GM12878 (cell line): ENCODE measurements at regions not wholly inside any gene's neighbourhood (a gene's known extent, or its start where the extent isn't known, plus 50 kb on each side); places are given as distances from the start of the nearest gene placed in this dataset.

Experiments
- ATAC-seq: fragments of 200-7000 bp; cut with Tn5 transposase; 3 replicates; pipeline ENCODE4 v1.9.1; 2020; ENCODE audit warnings: mild to moderate bottlenecking, moderate library complexity
- BruUV-seq: library from RNA; stranded (reverse); fragments of 400-500 nt; replicated peaks from 2 replicates; lab custom pipeline; 2021; lab: Mats Ljungman, UMichigan
- CTCF ChIA-PET: fragments of 300-600 bp; sonication (Branson Sonifier 250); formaldehyde crosslinking; extraction: SDS; loops from one replicate; lab custom pipeline; 2021; ENCODE audit warnings: inconsistent platforms; lab: Yijun Ruan, JAX
- POLR2A ChIA-PET: fragments of 350-600 bp; formaldehyde crosslinking; extraction: SDS; loops from one replicate; lab custom pipeline; 2021; ENCODE audit warnings: inconsistent platforms; lab: Charles Lee
- RAD21 ChIA-PET: fragments of 300-600 bp; sonication (Branson Sonifier 250); formaldehyde crosslinking; loops from one replicate; lab custom pipeline; 2023; ENCODE audit warnings: antibody characterized with exemption; ENCODE audit not compliant: unreplicated experiment; lab: Charles Lee
- SMC1A ChIA-PET: fragments of 300-600 bp; sonication (Branson Sonifier 250); formaldehyde crosslinking; loops from one replicate; lab custom pipeline; 2023; ENCODE audit not compliant: unreplicated experiment, uncharacterized antibody; lab: Charles Lee
- DNase-seq: peaks from one replicate; pipeline ENCODE4 v3.0.0-alpha.2; 2011; ENCODE audit warnings: low read depth, low spot score
- FAIRE-seq: peaks from 3 replicates; lab custom pipeline; 2011; peaks lifted over from hg19 to GRCh38; lab: Jason Lieb, UNC
- H2AFZ ChIP-seq: 2 replicates; pipeline ENCODE4 v1.6.0; 2011; ENCODE audit warnings: low read depth, low read length, control low read depth; ENCODE audit not compliant: control insufficient read depth
- H3K27ac ChIP-seq: 2 replicates; pipeline ENCODE4 v1.5.1; 2011; ENCODE audit warnings: control low read depth; ENCODE audit not compliant: control insufficient read depth, insufficient read depth
- H3K27me3 ChIP-seq, 2 experiments: replicated peaks in 1 of 2; 2 replicates each; pipeline versions ENCODE4 v1.6.0 to v1.6.1; 2011; ENCODE audit warnings: low read length in 1 of 2; ENCODE audit not compliant: control insufficient read depth in 2 of 2, insufficient read depth in 2 of 2
- H3K36me3 ChIP-seq, 2 experiments: 2 replicates each; pipeline ENCODE4 v1.5.1; 2011; ENCODE audit warnings: low read length in 1 of 2; ENCODE audit not compliant: control insufficient read depth in 2 of 2, insufficient read depth in 2 of 2
- H3K4me1 ChIP-seq: 2 replicates; pipeline ENCODE4 v1.6.1; 2011; ENCODE audit warnings: mild to moderate bottlenecking, low read length, moderate library complexity, mixed read lengths; ENCODE audit not compliant: control insufficient read depth, insufficient read depth
- H3K4me2 ChIP-seq: 2 replicates; pipeline ENCODE4 v1.6.0; 2011; ENCODE audit warnings: control low read depth; ENCODE audit not compliant: control insufficient read depth, insufficient read depth
- H3K4me3 ChIP-seq: fragments of 200-600 bp; sonication (generic); 2 replicates; pipeline ENCODE4 v1.5.1; 2016
- H3K79me2 ChIP-seq: 2 replicates; pipeline ENCODE4 v1.6.0; 2011; ENCODE audit warnings: low read length; ENCODE audit not compliant: control insufficient read depth, insufficient read depth
- H3K9ac ChIP-seq: 2 replicates; pipeline ENCODE4 v1.8.0; 2011; ENCODE audit warnings: low read length, control low read depth, mixed read lengths; ENCODE audit not compliant: control insufficient read depth, insufficient read depth
- H3K9me3 ChIP-seq: replicated peaks from 3 replicates; pipeline ENCODE4 v1.5.1; 2011; ENCODE audit warnings: mild to moderate bottlenecking, low read length; ENCODE audit not compliant: control insufficient read depth, insufficient read depth
- H4K20me1 ChIP-seq: 2 replicates; pipeline ENCODE4 v1.6.0; 2011; ENCODE audit not compliant: control insufficient read depth, insufficient read depth
- CHD4 ChIP-seq: fragments of 200-600 bp; sonication (generic); IDR thresholded peaks from 2 replicates; pipeline ENCODE4 v1.6.1; 2016; ENCODE audit warnings: mild to moderate bottlenecking
- CREM ChIP-seq: IDR thresholded peaks from 2 replicates; pipeline ENCODE4 v1.6.1; 2014; ENCODE audit warnings: antibody characterized with exemption, low read depth
- CUX1 ChIP-seq: IDR thresholded peaks from 2 replicates; pipeline ENCODE4 v1.6.1; 2012; ENCODE audit warnings: improper control_type of control experiment, low read depth, low read length; ENCODE audit not compliant: insufficient replicate concordance
- EZH2 ChIP-seq: IDR thresholded peaks from 2 replicates; pipeline ENCODE4 v1.6.1; 2012; ENCODE audit warnings: low read depth, mild to moderate bottlenecking, control low read depth, inconsistent platforms, low read length, borderline replicate concordance; ENCODE audit not compliant: control insufficient read depth
- FOXM1 ChIP-seq: IDR thresholded peaks from 2 replicates; pipeline ENCODE4 v1.6.1; 2012; ENCODE audit warnings: low read depth, mild to moderate bottlenecking, inconsistent platforms, low read length, moderate library complexity
- GABPA ChIP-seq: IDR thresholded peaks from 2 replicates; pipeline ENCODE4 v1.6.1; 2014; ENCODE audit warnings: antibody characterized with exemption, low read depth, mild to moderate bottlenecking, inconsistent platforms
- HDGF ChIP-seq: fragments of 450-650 bp; IDR thresholded peaks from 2 replicates; pipeline ENCODE4 v1.6.1; 2016; ENCODE audit warnings: antibody characterized with exemption
- IKZF2 ChIP-seq, 2 experiments: fragments of 450-650 bp; IDR thresholded peaks; 2 replicates each; pipeline ENCODE4 v1.6.1; 2017; ENCODE audit warnings: mild to moderate bottlenecking in 2 of 2, moderate library complexity in 2 of 2
- MEF2B ChIP-seq: fragments of 450-650 bp; IDR thresholded peaks from 2 replicates; pipeline ENCODE4 v1.6.1; 2018; ENCODE audit warnings: mild to moderate bottlenecking, moderate library complexity; ENCODE audit not compliant: partially characterized antibody, poor library complexity, severe bottlenecking
- MTA2 ChIP-seq: fragments of 450-650 bp; IDR thresholded peaks from 2 replicates; pipeline ENCODE4 v1.6.1; 2016; ENCODE audit warnings: low read depth, mild to moderate bottlenecking, moderate library complexity
- MYC ChIP-seq: IDR thresholded peaks from 2 replicates; pipeline ENCODE4 v1.6.1; 2011; ENCODE audit warnings: mild to moderate bottlenecking, low read length, moderate library complexity, inconsistent platforms; ENCODE audit not compliant: insufficient read depth, insufficient replicate concordance, insufficient read length, severe bottlenecking
- RB1 ChIP-seq: fragments of 450-650 bp; formaldehyde crosslinking; IDR thresholded peaks from 2 replicates; pipeline ENCODE4 v1.6.1; 2017; ENCODE audit warnings: mild to moderate bottlenecking, borderline replicate concordance
- SMAD5 ChIP-seq: IDR thresholded peaks from 2 replicates; pipeline ENCODE4 v1.6.1; 2016; ENCODE audit warnings: antibody characterized with exemption, low read depth
- SMC3 ChIP-seq: IDR thresholded peaks from 2 replicates; pipeline ENCODE4 v1.6.1; 2011; ENCODE audit warnings: low read length, improper control_type of control experiment, borderline replicate concordance
- SPI1 ChIP-seq: IDR thresholded peaks from 2 replicates; pipeline ENCODE4 v1.6.1; 2011; ENCODE audit warnings: low read depth, mild to moderate bottlenecking, low read length, moderate library complexity, borderline replicate concordance; ENCODE audit not compliant: insufficient read depth
- WRNIP1 ChIP-seq: IDR thresholded peaks from 2 replicates; pipeline ENCODE4 v1.6.1; 2011; ENCODE audit warnings: low read depth, low read length, improper control_type of control experiment, borderline replicate concordance
- YY1 ChIP-seq: IDR thresholded peaks from 2 replicates; pipeline ENCODE4 v1.6.1; 2011; ENCODE audit warnings: low read depth, mild to moderate bottlenecking, low read length
- ZNF384 ChIP-seq: IDR thresholded peaks from 2 replicates; pipeline ENCODE4 v1.6.1; 2012; ENCODE audit warnings: low read depth, mild to moderate bottlenecking, low read length, improper control_type of control experiment, borderline replicate concordance
- ZSCAN29 ChIP-seq: fragments of 450-650 bp; IDR thresholded peaks from 2 replicates; pipeline ENCODE4 v1.6.1; 2017; ENCODE audit warnings: mild to moderate bottlenecking, moderate library complexity
- WGBS: methylation state at CpG from one replicate; pipeline ENCODE4 v1.1.6; 2016; ENCODE audit warnings: low lambda C conversion rate; ENCODE audit not compliant: insufficient replicate concordance, insufficient coverage; ENCODE audit errors: missing lambda C conversion rate; 5-methylcytosine and 5-hydroxymethylcytosine counted together
- in situ Hi-C: fragments of 300-500 bp; cut with MboI; formaldehyde crosslinking; loops from 9 replicates; pipeline ENCODE4 v1.14.3; 2018; ENCODE audit warnings: mixed read lengths
- intact Hi-C: fragments of 100-400 bp; cut with micrococcal nuclease; formaldehyde crosslinking; loops from one replicate; pipeline ENCODE4 v1.14.2; 2022; ENCODE audit not compliant: unreplicated experiment

GRCh38 chr5:56463944-56464571 lies 230.9 kb upstream of the ANKRD55 start:
- H3K27me3 ChIP-seq, result 0 out of 4 replicates have a peak, but pooled peaks cover 0 to 3% of the 10 kb centered on the region in 2 experiments
- DNase-seq (no peak), FAIRE-seq (no peak), ATAC-seq (no peak)
- SMC1A ChIA-PET, result interaction anchor here (0.9 kb wide), 1 partner anchor 147 kb away, joined by 3 read pairs; no protein-coding TSS in a partner anchor
- H4K20me1 ChIP-seq, result no peaks in the 10 kb centered on the region
- POLR2A ChIA-PET, result no interaction called here
- 45% methylated on average over 4 of the region's 4 CpGs for WGBS
- in situ Hi-C loops (no loop called here), intact Hi-C loops (no loop called here)
- no peaks in the 10 kb centered on the region for H3K79me2 ChIP-seq
- no peaks in the 10 kb centered on the region for H3K36me3 ChIP-seq
- H3K4me3 ChIP-seq, result no peak overlapping the region
- no TSS peak for BruUV-seq
- no peaks in the 10 kb centered on the region for H3K9me3 ChIP-seq
- no peak for TF ChIP-seq MYC
- TF ChIP-seq SMAD5, result no peak
- no peak for TF ChIP-seq HDGF
- no peak for TF ChIP-seq SPI1
- TF ChIP-seq MTA2, result no peak
- no peak for TF ChIP-seq CUX1
- no peak for TF ChIP-seq MEF2B
- no peak for TF ChIP-seq ZSCAN29
- TF ChIP-seq IKZF2 (IDR thresholded peaks at IDR 0.05), result no peak
- no peak for TF ChIP-seq FOXM1
- TF ChIP-seq GABPA, result no peak
- TF ChIP-seq EZH2, result no peak
- TF ChIP-seq SMC3, result no peak
- no peak for TF ChIP-seq RB1
- TF ChIP-seq CREM, result no peak
- TF ChIP-seq YY1, result no peak
- TF ChIP-seq CHD4, result no peak
- no peak for TF ChIP-seq WRNIP1
- no peak for TF ChIP-seq ZNF384
- no peaks in the 10 kb centered on the region for H3K4me1 ChIP-seq
- H3K9ac ChIP-seq, result no peak overlapping the region
- RAD21 ChIA-PET, result no interaction called here
- no peak overlapping the region for H2AFZ ChIP-seq
- no peak overlapping the region for H3K4me2 ChIP-seq
- CTCF ChIA-PET, result no interaction called here
- no peak overlapping the region for H3K27ac ChIP-seq
